NCI-H2081 (cell line): ENCODE measurements at regions not wholly inside any gene's neighbourhood (a gene's known extent, or its start where the extent isn't known, plus 50 kb on each side); places are given as distances from the start of the nearest gene placed in this dataset.

Source experiments
- DNase-seq, 2 experiments: peaks; one replicate each; lab custom pipeline; 2025; lab: John Stamatoyannopoulos, UW

DNA sequence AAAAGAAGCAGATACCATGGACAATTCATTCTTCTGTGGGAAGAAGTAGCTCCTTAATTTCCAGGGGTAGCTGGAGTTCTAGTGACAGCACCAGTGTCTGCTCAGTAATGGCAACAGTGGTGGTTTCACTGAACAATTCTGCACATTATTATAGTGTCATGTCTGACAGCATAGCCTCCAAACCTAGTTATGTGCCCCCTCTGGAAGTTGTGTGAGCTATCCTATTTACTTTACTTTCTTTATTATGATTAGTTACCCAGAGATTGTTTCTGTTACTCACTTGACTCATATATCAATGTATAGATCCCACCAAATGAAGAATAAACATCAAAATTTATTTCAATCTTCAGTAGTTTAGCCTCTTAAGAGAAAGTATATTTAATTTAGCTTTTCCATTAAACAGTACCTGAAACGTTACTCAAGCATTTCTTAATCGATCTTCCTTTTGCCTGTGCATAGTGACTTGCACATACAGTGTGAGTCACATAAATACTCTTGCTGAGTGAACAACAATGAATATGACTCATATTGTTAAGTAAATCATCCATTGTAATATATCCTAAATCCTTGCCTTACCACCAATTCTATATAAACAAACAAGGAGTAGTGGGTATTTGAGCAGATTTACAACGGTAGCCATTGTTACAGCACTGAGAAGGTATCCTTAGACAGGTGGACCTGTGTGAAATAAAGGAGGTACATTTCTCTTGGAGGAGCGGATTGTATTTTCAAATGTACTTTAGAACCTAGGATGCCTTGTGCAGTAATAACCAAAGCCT, 534.7 kb downstream of the ANKRD50 start:
- DNase-seq, result no peak

DNA sequence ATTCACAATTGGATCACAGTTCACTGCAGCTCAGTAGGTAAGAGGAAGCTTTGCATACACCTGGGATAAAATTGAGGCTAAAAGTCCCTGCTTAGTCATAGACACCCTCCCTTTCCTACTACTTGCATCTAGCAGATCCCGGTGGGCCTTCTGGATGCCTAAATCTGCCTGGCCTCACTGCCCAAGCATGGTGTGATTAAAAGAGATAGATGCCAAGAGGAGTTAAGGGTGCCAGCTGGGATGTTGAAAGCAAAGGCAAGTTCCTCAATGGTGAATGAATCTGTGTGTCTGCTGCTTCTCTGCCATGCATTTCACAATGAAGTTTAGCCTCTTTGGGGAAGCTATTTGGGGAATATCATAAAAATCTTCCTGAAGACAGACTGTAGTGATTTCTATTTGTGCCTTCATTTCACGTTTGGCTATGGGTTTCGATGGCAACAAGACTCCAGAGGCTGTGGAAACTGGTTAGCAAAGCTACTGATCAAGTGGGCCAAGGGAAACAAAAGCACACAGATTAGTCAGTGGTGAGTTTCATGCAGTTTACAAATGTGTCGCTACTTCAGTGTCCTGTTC, 534.0 kb downstream of the ANKRD50 start:
- no peak for DNase-seq

DNA sequence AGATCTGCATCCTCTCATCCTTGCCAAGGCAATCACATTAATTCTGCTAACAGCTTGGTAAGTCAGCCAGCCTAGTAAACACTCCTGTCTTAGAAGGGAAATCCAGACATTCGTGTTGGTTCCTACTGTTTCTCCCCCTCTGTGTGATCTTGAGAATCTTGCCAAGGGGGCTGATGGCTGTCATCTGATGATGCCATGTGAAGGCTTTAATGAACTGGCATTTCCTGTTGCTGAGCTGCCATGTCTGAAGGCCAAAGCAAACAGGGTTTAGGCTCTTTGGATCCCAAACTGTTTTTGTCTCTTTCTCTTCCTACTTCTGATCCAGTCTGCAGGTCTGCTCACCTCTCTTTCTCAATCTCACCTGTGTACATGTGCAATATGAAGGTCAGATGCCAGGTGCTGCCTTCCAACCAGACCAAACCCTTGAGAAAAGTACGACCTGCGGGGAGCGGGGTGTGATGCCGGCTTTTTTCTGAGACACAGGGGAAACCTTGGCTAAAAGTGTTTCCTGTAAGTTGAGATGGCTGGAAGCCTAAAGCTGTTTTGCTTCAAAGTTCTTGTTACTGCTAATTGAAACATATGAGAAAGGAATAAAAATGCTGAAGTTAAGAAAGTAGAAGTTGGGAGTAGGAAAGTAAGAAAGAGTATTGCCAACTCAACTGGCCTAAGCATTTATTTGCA, 532.9 kb downstream of the ANKRD50 start:
- no peak for DNase-seq

DNA sequence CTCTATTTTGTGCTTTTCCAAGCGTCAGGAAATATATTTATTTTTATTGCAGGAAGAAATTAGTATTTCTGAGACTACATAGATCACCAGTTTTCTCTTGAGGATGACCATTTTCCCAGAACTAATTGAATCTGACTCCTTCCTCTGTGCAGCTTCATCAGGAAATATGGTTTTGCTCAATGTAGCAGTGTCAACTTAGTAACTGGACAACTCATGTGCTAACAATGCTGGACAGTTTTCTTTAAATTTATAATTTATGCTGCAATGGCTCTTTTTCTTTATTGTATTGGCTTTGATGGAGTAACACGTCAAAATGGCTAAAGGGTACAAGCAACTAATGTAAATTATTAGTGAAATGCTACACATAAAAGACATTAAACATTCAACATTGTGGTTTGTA, 531.5 kb downstream of the ANKRD50 start:
- no peak for DNase-seq

DNA sequence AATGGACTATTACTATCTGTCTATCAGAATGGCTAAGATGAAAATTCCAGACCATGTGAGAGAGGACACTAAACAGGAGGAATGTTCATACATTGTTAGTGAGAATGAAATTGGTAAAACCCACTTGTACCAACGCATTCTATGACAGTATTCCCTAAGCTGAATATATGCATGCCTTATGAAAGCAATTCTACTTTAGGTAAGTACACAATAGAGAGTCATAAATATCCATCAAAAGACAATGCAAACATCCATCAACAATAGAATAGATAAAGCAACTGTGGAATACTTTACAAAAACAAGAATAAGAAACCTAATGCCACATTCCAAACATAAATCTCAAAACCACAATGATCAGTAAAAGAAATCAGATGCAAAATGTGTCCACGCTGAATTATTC, 529.3 kb downstream of the ANKRD50 start:
- no peak for DNase-seq

DNA sequence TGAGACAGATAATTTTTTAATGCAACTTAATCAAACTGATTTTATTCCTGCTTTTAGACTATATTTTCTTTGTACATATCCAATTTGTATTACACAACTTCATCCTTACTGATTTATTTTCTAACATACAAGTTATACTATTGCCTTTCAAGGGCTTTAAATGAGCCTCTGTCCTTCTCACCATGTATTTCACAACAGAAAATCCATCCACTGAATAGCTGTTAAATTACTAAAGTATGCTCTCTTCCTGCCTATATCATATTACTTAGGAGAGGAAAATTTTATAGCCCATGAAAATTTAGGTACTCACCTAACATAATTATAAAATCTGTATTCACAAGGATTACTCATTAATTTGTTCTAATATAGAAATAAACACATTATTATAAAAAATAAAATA, 528.6 kb downstream of the ANKRD50 start:
- DNase-seq, result no peak

DNA sequence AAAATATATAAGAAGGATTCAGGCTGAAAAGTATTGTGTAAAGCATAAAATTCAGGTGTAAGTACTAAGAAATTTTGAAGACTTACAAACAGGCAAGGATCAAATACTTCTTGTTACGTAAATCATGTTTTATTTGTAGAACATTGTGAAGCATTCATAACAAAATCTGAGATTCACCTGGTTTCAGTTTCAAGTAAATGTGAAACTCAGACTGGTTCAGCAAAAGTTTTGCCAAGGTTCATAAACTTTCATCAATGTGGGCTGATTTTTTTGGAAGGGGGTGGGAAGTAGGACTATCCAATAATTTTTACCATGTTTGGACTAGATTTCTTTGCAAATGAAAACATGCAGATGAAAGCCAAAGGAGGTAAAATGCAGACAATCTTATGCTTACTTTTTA, 527.7 kb downstream of the ANKRD50 start:
- DNase-seq, result no peak

DNA sequence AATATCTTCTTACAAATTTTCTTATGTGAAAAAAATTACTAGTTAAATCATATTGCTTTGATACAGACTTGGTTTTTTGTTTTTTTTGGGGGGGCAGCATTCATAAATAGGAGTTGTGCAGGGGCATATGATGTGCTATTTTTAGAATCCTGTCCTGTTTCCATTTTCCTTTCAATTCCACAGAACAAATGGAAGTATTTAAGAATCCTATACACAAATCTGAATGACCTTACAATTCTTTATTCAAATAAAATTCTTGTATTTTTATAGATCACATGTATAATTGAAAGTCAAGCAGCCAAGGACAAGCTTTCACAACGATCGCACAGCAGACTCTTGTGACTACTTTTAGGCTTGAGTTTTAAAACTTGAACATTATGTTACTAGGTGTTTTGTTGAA, 523.9 kb downstream of the ANKRD50 start:
- DNase-seq, result no peak

DNA sequence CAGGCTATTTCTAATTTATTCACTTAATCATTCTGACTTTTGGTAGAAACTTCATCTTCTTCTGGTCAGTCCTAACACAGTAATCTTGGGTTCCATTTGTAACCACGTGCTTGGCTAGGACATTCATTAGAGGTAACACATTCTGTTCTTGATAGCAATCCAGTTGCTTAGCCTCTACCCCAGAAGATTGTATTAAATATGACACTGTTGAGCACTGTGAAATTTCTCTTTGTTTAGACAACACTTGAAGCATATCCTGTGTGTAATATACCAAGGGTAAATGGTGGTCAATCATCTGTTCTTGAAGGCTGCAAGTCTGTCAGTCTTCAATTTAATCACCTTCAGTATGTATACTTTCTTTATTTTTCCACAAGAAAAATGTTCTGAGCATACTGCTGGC, 523.0 kb downstream of the ANKRD50 start:
- DNase-seq, result no peak

DNA sequence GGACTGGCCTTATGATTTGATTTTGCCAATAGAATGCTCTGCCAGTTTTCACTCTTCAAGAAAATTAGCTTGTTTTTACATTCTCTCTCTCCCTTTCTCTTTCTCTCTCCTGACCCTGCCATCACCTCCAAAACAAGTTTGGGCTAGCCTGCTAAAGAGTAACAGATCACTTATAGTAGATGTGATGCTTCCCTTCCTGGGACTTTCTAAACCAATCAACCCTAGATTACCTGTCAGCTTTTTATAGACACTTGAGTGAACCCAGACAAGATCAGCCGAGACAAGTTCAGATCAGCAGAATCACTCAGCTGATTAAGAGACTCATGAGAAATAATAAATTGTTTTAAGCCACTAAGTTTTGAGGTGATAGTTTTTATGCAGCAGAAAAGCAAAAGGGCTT, 521.2 kb downstream of the ANKRD50 start:
- DNase-seq, result no peak

DNA sequence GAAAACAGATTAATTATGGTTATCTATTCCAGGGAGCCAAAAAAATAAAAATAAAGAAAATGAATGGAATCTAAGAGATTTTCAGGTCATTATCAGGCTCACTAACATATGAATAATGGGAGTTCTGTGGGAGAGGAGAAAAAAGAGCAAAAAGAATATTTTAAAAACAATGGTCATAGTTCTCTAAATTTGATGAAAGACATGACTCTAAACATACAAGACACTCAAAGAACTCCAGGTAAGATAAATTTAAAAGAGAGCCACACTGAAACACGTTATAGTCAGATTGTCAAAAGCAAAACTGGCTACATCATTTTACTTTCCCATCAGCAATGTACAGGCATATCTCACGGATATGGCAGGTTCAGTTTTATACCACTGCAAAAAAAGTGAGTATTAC, 520.0 kb downstream of the ANKRD50 start:
- DNase-seq, result no peak

DNA sequence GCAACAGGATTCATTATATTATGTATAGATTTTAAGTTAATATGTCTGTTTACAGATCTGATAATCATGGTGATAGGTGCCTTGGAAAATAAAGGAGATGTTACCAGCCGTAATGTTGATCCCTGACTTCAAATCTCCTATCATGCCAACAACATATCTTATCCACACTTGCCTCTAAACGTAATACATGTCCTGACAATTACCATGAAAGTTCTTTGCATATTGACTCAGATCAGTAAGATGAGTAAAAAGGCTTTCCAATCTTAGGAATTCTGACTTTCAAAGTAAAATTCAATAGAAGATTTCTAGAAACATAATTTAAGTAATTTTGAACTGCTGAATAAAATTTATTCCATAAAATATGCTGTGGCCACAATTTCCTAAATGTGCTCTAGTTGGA, 513.3 kb downstream of the ANKRD50 start:
- DNase-seq, result no peak

DNA sequence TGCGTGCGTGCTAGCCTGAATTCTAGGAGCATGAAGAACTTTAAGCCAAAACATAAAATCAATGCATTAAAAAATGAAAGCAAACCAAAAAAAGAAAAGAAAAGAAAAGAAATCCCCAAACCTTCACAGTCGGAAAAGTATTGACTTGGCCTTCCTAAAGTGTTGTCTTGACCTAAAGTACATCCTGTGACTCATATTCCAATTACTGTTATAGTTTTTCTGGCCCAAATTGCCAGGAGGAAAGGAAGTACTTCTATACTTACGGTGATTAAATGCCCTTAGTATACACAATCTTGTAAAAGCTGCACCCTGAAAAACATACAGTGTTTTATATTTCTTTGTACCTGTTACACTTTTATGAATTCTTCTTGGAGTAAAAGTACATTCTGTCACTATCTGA, 512.8 kb downstream of the ANKRD50 start:
- peak in 1 of 2 experiments; percentile 29 for DNase-seq

DNA sequence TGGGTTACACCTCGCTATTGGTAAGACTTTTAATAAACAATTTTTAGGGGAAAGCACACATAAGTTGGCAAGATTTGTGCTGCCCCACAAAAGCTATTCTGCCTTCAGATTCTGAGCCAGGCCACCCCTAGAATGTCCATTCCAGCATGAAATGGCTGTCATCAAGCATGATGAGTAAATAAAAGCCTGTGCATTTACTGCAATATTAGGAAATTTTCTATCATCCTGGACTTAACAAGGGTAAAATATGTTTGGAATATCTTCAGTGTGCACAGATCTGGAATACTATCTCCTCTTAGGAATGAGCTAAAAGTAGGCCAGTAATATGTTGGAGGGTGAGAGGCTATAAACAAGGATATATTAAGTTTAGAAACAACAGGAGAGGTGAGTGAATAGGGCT, 510.9 kb downstream of the ANKRD50 start:
- DNase-seq, result no peak

DNA sequence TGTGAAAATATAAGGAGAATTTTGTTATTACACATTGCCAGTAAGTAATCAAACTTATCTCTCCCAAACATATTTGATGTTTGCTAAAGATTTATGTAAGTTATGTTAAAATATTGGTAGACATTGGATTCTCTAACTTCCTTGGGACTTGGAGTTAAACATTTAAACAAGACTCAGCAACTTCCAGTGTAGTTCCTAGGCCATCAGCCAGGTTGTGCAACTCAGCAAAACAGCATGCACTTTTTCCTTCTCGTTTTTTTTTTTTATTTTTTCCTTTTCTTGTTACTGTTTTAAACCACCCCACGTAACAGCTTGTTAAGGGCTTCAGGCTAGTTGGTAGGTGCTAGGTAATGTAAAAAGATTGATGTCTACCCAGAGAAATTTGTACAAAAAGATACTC, 510.4 kb downstream of the ANKRD50 start:
- no peak for DNase-seq

DNA sequence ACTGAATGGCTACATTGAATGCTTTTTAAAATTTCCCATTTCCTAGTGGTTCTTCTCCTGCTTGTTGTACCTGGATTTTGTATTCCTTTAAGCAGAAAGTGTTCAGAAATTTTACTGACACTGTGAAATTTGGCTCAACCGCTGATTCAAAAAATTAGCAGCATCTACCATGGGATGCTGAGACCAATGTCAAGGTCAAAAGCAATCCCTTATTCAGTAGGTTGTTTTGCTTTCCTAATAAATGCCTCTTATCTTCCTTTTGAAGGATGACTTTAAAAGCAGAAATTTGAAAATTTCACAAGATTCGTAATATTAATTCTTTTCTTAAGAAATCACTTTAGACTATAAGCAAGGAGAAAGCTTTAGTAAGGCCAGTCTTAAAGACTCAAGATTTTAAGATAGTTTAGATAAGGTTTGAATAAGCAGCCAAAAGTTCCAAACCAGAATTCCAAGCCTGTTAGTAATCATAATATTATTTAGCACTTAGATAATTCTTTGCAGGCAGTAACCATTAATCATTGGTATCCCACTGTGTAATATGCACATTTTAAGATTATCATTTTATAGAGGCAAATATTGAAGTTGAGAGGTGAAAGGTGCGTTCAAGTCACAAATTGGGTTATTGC, 508.8 kb downstream of the ANKRD50 start:
- DNase-seq, result no peak

DNA sequence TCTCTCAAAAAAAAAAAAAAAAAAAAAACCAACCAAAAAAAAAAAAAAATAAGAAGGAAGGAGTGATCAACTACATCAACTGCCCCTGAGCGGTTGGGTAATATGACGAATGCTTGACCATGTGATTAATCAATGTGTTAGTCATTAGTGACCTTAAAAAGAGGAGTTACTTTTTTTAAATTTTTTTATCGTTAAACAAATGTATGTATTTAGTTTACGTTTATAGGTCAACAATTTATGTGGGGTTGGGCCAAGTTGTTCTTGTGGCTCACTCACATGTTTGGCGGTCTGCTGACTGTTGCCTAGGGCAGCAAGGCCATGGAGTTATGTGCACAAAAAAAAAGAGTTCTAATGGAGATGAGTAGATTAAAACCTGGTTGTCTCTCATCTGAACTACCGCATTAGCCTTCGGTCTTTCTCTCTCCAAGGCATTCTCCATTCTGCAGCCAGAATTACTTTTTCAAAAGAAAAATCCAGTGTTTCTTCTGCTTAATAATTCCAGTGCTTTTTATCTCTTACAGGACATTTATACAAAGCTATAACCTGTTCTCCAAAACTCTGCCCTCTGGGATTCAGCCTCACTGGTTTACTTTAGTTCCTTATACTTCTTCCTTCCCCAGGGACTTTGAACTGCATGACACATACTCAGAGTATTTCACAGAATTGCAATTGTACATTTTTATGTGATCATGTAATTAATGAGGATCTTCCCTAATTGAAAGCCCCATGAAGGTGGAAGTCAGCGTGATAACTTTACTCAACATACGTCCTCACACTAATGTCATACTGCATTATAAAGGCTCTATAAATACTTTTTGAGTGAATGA, 505.5 kb downstream of the ANKRD50 start:
- no peak for DNase-seq

DNA sequence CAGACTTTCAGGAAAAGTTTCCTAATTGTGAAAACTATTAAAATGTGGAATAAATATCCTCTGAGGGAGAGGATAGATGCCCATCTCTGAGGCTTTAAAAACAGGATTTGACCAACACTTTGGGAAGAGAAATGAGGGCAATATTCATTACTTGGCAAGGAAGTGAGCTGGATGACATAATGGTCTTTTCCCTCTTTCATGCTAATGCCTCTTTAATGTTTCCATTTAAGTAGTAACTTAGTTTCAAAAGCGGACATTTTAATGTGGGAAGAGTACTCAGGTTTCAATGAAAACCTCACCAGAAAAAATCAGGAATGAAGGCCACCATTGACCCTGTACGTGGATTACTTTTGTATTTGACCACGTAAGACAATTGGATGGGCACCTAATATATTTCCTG, 503.3 kb downstream of the ANKRD50 start:
- no peak for DNase-seq

DNA sequence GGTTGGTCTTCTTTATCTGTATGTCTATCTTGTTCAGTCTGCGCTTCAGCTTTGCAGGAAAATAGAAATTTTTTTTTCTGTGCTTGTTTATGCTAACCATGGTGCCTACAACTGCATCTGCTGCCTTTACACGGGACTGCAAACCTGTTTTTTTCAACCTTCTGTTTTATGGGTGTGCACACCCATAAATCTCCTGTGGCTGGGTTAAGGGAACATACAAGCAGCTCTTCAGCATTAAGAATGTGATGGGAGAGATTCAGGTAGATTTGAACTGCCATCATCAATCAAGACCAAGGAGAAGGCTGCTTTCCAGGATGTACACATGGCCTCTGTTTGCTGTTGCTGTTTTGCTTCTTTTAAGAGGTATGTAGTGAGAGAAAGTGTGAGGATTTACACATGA, 502.9 kb downstream of the ANKRD50 start:
- no peak for DNase-seq

DNA sequence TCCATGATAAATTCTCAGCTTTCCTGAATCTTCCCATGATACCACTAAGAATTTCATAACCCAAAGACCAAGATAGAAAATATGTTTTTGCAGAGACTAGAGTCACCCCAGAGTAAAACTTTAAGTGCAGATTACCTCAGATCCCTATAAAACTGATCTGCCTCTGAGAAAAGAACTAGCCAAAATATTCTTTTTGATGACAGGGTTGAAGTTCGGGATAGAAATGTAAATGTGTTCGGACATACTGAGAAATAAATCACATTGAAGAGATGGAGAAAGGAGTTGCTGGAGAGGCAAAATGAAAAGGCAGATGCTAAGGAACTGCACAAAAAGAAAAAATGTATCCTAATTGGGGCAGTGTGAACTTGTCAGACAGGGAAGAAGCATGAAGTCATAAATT, 501.8 kb downstream of the ANKRD50 start:
- no peak for DNase-seq

DNA sequence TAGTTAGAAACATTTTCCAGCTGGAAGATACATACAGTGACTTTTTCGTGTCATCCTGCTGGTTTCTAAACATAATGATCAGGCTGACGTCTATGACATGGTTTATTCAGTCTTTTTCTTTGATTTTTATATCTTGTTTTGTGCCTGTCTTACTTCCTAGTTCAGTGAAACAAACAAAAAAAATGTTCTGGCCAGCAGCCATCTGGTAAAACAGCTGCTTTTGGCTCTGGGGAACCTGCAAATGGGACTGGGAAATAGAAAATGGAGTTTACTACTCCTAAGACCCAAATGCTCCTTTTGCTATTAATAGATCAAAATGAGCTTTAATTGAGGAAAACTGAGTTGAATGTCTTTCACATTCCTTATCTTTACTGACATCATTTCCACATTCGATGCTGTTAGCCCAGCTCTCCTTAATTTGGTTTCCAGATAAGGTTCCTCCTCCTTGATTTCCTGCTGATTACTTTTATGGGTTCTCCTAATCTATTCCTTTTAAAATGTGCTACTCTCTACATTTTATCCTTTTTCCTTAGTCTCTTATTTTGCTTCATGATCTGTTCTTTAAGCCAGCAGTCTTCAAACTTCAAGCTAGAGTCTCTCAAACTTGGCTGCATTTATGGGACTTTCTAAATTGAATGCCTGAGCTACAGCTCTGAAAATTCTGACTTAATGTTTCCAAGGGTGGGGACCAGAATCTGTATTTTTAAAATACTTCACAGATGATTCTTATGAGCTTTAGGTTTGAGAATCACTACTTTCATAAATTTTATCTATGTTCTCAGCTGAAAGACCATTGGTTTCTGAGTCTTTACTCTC, 499.5 kb downstream of the ANKRD50 start:
- DNase-seq, result no peak
